ENCODE measurements at regions not wholly inside any gene's neighbourhood (a gene's known extent, or its start where the extent isn't known, plus 50 kb on each side); places are given as distances from the start of the nearest gene placed in this dataset.
"Not testable (repeated sequence)": the region's sequence is repeated elsewhere in the genome, so short reads cannot be mapped to it uniquely, and the experiment has no call there.

DNA sequence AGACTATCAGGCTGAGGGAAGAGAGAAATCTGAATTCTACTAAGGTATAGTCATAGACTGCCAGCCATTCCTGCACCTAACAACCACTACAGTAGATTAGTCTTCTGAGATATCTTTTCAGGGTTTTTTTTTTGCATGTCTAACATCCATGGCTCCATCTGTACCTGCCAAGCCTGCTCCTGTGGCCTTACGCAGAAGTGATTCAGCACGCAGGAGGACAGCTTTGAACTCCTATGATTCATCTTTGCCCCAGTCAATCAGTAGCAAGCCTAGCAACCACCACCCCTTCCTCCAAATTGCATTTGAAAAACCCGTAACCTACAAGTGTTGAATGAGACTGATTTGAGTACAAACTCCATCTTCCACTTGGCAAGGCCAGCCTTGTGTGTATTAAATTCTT lies 520.7 kb upstream of the HS3ST1 start:
- FAIRE-seq (no peak), DNase-seq (ENCODE audit: insufficient read length, low spot score) (no peak)
- TF ChIP-seq, protein P1, sequence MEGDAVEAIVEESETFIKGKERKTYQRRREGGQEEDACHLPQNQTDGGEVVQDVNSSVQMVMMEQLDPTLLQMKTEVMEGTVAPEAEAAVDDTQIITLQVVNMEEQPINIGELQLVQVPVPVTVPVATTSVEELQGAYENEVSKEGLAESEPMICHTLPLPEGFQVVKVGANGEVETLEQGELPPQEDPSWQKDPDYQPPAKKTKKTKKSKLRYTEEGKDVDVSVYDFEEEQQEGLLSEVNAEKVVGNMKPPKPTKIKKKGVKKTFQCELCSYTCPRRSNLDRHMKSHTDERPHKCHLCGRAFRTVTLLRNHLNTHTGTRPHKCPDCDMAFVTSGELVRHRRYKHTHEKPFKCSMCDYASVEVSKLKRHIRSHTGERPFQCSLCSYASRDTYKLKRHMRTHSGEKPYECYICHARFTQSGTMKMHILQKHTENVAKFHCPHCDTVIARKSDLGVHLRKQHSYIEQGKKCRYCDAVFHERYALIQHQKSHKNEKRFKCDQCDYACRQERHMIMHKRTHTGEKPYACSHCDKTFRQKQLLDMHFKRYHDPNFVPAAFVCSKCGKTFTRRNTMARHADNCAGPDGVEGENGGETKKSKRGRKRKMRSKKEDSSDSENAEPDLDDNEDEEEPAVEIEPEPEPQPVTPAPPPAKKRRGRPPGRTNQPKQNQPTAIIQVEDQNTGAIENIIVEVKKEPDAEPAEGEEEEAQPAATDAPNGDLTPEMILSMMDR (IDR thresholded peaks at IDR 0.05; ENCODE audit: insufficient read depth, missing control alignments) = no peak

DNA sequence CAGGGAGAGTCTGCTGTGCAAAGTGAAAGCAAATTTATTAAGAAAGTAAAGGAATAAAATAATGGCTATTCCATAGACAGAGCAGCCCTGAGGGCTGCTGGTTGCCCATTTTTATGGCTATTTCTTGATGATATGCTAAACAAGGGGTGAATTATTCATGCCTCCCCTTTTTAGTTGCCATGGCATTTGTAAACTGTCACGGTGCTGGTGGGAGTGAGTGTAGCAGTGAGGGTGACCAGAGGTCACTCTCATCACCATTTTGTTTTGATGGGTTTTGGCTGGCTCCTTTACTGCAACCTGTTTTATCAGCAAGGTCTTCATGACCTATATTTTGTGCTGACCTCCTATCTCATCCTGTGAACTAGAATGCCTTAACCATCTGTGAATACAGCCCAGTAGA lies 518.9 kb upstream of the HS3ST1 start:
- not testable (repeated sequence) for FAIRE-seq; DNase-seq (ENCODE audit: insufficient read length, low spot score)

DNA sequence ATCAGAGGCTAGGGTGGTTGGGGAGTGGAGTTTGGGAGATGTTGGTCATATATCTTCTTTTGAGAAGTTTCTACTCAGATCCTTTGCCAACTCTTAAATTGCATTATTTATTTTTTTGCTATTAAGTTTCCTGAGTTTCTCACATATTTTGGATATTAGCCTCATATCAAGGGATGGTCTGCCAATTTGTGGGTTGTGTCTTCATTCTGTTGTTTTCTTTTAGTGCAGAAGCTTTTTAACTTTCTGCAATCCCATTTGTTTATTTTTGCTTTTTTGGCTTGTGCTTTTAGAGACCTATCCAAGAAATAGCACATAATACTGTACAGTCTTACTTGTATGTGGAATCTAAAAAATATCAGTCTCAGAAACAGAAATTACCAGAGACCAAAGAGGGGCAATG lies 509.2 kb upstream of the HS3ST1 start:
- DNase-seq (ENCODE audit: insufficient read length, low spot score) (no peak), FAIRE-seq (no peak)
- TF ChIP-seq, protein P1 (IDR thresholded peaks at IDR 0.05; ENCODE audit: insufficient read depth, missing control alignments) = no peak

DNA sequence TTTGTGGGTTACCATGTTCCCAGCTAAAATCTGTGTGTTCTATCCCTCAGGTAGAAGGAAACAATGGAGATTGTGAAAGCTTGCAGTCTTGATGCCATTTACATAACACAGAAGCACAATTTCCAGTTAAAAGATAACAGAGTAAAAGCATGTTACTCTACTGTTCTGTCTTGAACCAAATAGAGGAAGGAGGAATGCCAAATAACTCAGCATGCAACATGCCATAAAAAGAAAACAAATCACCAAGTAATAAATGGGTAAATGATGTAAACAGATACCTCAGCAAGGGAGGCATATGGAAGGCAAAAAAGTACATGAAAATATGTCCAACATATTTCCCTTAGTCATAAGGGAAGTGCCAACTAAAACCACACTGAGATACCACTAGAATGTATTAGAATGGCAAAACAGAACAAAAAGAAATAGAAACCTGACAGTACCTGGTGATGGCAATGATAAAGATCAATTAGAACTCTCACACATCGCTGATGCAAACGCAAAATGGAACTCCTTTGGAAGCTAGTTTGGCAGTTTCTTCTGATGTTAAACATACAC lies 502.6 kb upstream of the HS3ST1 start:
- no peak for DNase-seq (ENCODE audit: insufficient read length, low spot score)
- no peak for FAIRE-seq
- TF ChIP-seq, protein P1 (IDR thresholded peaks at IDR 0.05; ENCODE audit: insufficient read depth, missing control alignments) = no peak

DNA sequence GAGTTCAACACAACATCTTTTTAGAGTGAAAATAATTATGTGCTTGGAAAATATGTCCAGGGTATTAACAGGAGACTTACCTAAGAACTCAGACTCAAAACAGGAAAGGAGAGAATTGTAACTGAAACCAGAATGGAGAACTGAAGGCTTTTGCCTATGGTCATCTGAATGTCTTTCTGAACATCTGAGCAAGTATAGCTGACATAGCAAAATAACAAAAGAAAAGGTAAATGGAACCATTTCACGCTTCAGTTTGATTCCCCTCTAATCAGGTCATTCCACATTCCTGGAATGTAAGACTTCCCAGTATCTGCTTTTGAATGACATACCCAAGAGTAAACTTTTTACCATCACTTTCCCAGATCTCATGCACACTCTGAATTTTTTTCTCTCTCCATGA lies 500.4 kb upstream of the HS3ST1 start:
- DNase-seq (ENCODE audit: insufficient read length, low spot score) (no peak), FAIRE-seq (no peak)
- TF ChIP-seq, protein P1 (IDR thresholded peaks at IDR 0.05; ENCODE audit: insufficient read depth, missing control alignments) = no peak

DNA sequence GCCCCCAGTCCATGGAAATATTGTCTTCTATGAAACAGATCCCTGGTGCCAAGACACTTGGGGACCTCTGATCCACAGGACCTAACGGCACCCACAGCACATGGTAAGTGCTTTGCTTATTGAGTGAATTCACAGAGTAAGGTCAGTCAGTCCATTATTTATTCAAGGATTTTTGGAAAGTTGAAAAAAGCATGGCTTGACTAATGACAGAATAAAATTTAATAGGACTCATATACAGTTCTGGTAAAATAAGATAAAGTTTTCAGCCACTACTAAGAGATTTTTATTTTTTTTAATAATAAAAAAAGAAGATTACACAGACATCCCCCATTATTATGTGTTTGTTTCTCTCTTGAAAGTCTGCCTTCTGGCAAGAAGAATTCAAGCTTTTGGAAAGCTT lies 490.6 kb upstream of the HS3ST1 start:
- TF ChIP-seq, protein P1 (IDR thresholded peaks at IDR 0.05; ENCODE audit: insufficient read depth, missing control alignments) = no peak
- DNase-seq (ENCODE audit: insufficient read length, low spot score) (no peak), FAIRE-seq (no peak)

DNA sequence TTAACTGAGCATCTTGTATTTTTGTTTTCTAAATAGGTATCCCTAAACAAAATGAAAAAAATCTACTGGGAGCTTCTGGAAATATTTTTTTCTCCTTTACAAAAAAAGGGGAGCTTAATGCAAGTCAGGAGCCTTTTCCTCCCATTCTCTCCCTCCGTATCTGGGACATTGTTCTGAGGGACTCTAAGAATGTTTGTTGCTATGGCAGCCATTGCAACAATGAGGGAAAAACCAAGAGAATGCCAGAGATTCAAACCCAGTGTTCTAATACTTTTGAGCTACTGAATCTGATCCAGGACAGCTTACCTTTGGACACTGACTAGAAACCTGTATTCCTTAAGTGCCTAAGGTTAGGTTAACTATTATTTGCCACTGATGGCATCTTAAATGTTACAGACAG lies 485.7 kb upstream of the HS3ST1 start:
- FAIRE-seq = no peak
- no peak for DNase-seq (ENCODE audit: insufficient read length, low spot score)
- TF ChIP-seq, protein P1 (IDR thresholded peaks at IDR 0.05; ENCODE audit: insufficient read depth, missing control alignments) = no peak

DNA sequence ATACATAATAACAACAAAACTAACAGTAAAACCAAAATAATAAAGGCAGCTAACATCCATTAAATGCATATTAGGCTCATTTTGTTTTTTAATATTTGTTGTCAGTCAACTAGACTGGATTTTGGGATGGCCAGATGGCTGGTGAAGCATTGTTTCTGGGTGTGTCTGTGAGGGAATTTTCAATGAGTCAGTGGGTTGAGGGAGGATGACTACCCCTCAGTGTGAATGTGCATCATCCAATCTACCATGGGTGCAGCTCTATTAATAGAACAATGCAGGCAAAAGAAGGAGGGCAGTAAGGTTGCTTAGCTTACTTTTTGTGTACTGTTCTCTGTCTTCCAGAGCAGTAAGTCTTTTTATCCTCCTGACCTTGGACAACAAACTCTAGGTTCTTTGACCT lies 484.2 kb upstream of the HS3ST1 start:
- no peak for DNase-seq (ENCODE audit: insufficient read length, low spot score)
- FAIRE-seq = no peak
- TF ChIP-seq, protein P1 (IDR thresholded peaks at IDR 0.05; ENCODE audit: insufficient read depth, missing control alignments) = no peak

All from D721Med (cell line).